HL-60 (cell line): ENCODE measurements at regions not wholly inside any gene's neighbourhood (a gene's known extent, or its start where the extent isn't known, plus 50 kb on each side); places are given as distances from the start of the nearest gene placed in this dataset.

ENCODE experiments used
- CTCF ChIP-seq: IDR thresholded peaks from one replicate; pipeline ENCODE4 v1.5.1; 2011; ENCODE audit warnings: low read length, control low read depth, inconsistent platforms; ENCODE audit not compliant: insufficient read depth
- GABPA ChIP-seq: IDR thresholded peaks from 2 replicates; pipeline ENCODE4 v1.6.1; 2012; ENCODE audit warnings: low read depth
- POLR2AphosphoS5 ChIP-seq: IDR thresholded peaks from 2 replicates; pipeline ENCODE4 v1.6.1; 2012; ENCODE audit warnings: low read depth
- REST ChIP-seq: IDR thresholded peaks from 2 replicates; pipeline ENCODE4 v1.6.1; 2012; ENCODE audit warnings: low read depth; ENCODE audit not compliant: insufficient replicate concordance
- SPI1 ChIP-seq: IDR thresholded peaks from 2 replicates; pipeline ENCODE4 v1.6.1; 2012; ENCODE audit warnings: low read depth, mild to moderate bottlenecking, borderline replicate concordance

- TF ChIP-seq CTCF (no peak), SPI1 (no peak), REST (no peak), POLR2AphosphoS5 (no peak), GABPA (no peak)
These were observed 118.6 kb upstream of the GADL1 start for GRCh38 chr3:31013090-31013489.
